Activated naive CD8-positive, alpha-beta T cell treated with anti-CD3 and anti-CD28 coated beads, Interleukin-2, amount 50 U/mL, for 24 hours (primary cell): ENCODE measurements at regions not wholly inside any gene's neighbourhood (a gene's known extent, or its start where the extent isn't known, plus 50 kb on each side); places are given as distances from the start of the nearest gene placed in this dataset.

ENCODE experiments used
- ATAC-seq: fragments of 150-1000 bp; cut with Tn5 transposase; one replicate; pipeline ENCODE4 v1.10.0; 2021
- DNase-seq: peaks from one replicate; pipeline ENCODE4 v3.0.0; 2021
- H3K27ac Mint-ChIP-seq: one replicate; pipeline ENCODE4 v1.8.0; 2021; ENCODE audit warnings: mild to moderate bottlenecking, mixed read lengths
- H3K27me3 Mint-ChIP-seq: one replicate; pipeline ENCODE4 v1.8.0; 2021; ENCODE audit warnings: mixed read lengths
- H3K36me3 Mint-ChIP-seq: one replicate; pipeline ENCODE4 v1.8.0; 2021; ENCODE audit warnings: low read depth, mixed read lengths
- H3K4me1 Mint-ChIP-seq: one replicate; pipeline ENCODE4 v1.8.0; 2021; ENCODE audit warnings: mixed read lengths
- H3K4me3 Mint-ChIP-seq: one replicate; pipeline ENCODE4 v1.8.0; 2021; ENCODE audit warnings: mild to moderate bottlenecking, moderate library complexity, mixed read lengths
- H3K9me3 Mint-ChIP-seq: one replicate; pipeline ENCODE4 v1.8.0; 2021; ENCODE audit warnings: mixed read lengths

- Mint-ChIP-seq H3K4me3 (no peak overlapping the region), H3K4me1 (no peaks in the 10 kb centered on the region), H3K27ac (no peak overlapping the region), H3K36me3 (no peaks in the 10 kb centered on the region), H3K27me3 (no peaks in the 10 kb centered on the region), H3K9me3 (no peaks in the 10 kb centered on the region)
- ATAC-seq = no peak
- DNase-seq = no peak
Observed at GRCh38 chr21:28339403-28339802, 653.3 kb downstream of the LTN1 start.

- Mint-ChIP-seq H3K36me3 (no peaks in the 10 kb centered on the region), H3K9me3 (no peaks in the 10 kb centered on the region), H3K4me1 (no peaks in the 10 kb centered on the region), H3K4me3 (no peak overlapping the region), H3K27me3 (no peaks in the 10 kb centered on the region), H3K27ac (no peak overlapping the region)
- ATAC-seq (no peak), DNase-seq (no peak)
Observed at GRCh38 chr21:28338701-28339305, 653.9 kb downstream of the LTN1 start.

GRCh38 chr21:28337315-28337714 is 655.4 kb downstream of the LTN1 start:
- Mint-ChIP-seq H3K27me3 (no peaks in the 10 kb centered on the region), H3K4me3 (no peak overlapping the region), H3K9me3 (no peaks in the 10 kb centered on the region), H3K4me1 (no peaks in the 10 kb centered on the region), H3K36me3 (no peaks in the 10 kb centered on the region), H3K27ac (no peak overlapping the region)
- ATAC-seq (no peak), DNase-seq (no peak)

- no peaks in the 10 kb centered on the region for H3K27me3 Mint-ChIP-seq
- H3K36me3 Mint-ChIP-seq = no peaks in the 10 kb centered on the region
- no peaks in the 10 kb centered on the region for H3K9me3 Mint-ChIP-seq
- H3K4me1 Mint-ChIP-seq = no peaks in the 10 kb centered on the region
- DNase-seq (no peak), ATAC-seq (no peak)
- H3K27ac Mint-ChIP-seq = no peak overlapping the region
- H3K4me3 Mint-ChIP-seq = no peak overlapping the region
Observed at GRCh38 chr21:28336314-28336713, 656.4 kb downstream of the LTN1 start.

GRCh38 chr21:28334407-28334806 is 658.3 kb downstream of the LTN1 start:
- ATAC-seq = no peak
- H3K36me3 Mint-ChIP-seq = no peaks in the 10 kb centered on the region
- no peak for DNase-seq

GRCh38 chr21:28333578-28334075 is 659.0 kb downstream of the LTN1 start:
- Mint-ChIP-seq H3K36me3 (no peaks in the 10 kb centered on the region), H3K4me3 (no peak overlapping the region), H3K9me3 (no peaks in the 10 kb centered on the region), H3K4me1 (no peaks in the 10 kb centered on the region), H3K27me3 (no peaks in the 10 kb centered on the region), H3K27ac (no peak overlapping the region)
- no peak for ATAC-seq
- DNase-seq = no peak

More at GRCh38 chr21:28334407-28334806, 658.3 kb downstream of the LTN1 start:
- no peak overlapping the region for H3K4me3 Mint-ChIP-seq
- no peaks in the 10 kb centered on the region for H3K9me3 Mint-ChIP-seq
- H3K27ac Mint-ChIP-seq = no peak overlapping the region
- no peaks in the 10 kb centered on the region for H3K4me1 Mint-ChIP-seq
- no peaks in the 10 kb centered on the region for H3K27me3 Mint-ChIP-seq

- no peaks in the 10 kb centered on the region for H3K36me3 Mint-ChIP-seq
- H3K9me3 Mint-ChIP-seq = peaks cover 5% of the 10 kb centered on the region
- H3K27me3 Mint-ChIP-seq = no peaks in the 10 kb centered on the region
- no peaks in the 10 kb centered on the region for H3K4me1 Mint-ChIP-seq
- H3K4me3 Mint-ChIP-seq = no peak overlapping the region
- no peak for ATAC-seq
- H3K27ac Mint-ChIP-seq = no peak overlapping the region
- DNase-seq = no peak
Observed at GRCh38 chr21:28332796-28333195, 659.9 kb downstream of the LTN1 start.

GRCh38 chr21:28325618-28326017 is 667.1 kb downstream of the LTN1 start:
- H3K27me3 Mint-ChIP-seq = no peaks in the 10 kb centered on the region
- no peak overlapping the region for H3K4me3 Mint-ChIP-seq
- ATAC-seq (no peak), DNase-seq (no peak)
- no peaks in the 10 kb centered on the region for H3K4me1 Mint-ChIP-seq
- H3K9me3 Mint-ChIP-seq = peaks cover 15% of the 10 kb centered on the region
- no peak overlapping the region for H3K27ac Mint-ChIP-seq
- no peaks in the 10 kb centered on the region for H3K36me3 Mint-ChIP-seq

GRCh38 chr21:28324690-28325089 is 668.0 kb downstream of the LTN1 start:
- ATAC-seq (no peak), DNase-seq (no peak)
- no peak overlapping the region for H3K4me3 Mint-ChIP-seq
- no peaks in the 10 kb centered on the region for H3K4me1 Mint-ChIP-seq
- no peak overlapping the region for H3K27ac Mint-ChIP-seq
- no peaks in the 10 kb centered on the region for H3K27me3 Mint-ChIP-seq
- peaks cover 15% of the 10 kb centered on the region for H3K9me3 Mint-ChIP-seq
- H3K36me3 Mint-ChIP-seq = no peaks in the 10 kb centered on the region

- Mint-ChIP-seq H3K27me3 (no peaks in the 10 kb centered on the region), H3K4me1 (no peaks in the 10 kb centered on the region), H3K27ac (no peak overlapping the region), H3K9me3 (peaks cover 4% of the 10 kb centered on the region), H3K36me3 (no peaks in the 10 kb centered on the region), H3K4me3 (no peak overlapping the region)
- ATAC-seq = no peak
- DNase-seq = no peak
Observed at GRCh38 chr21:28317177-28317950, 675.3 kb downstream of the LTN1 start.

- H3K9me3 Mint-ChIP-seq = peaks cover 14% of the 10 kb centered on the region
- no peaks in the 10 kb centered on the region for H3K36me3 Mint-ChIP-seq
- no peak for ATAC-seq
Observed at GRCh38 chr21:28311411-28312190, 681.1 kb downstream of the LTN1 start.

GRCh38 chr21:28310711-28311110 is 682.0 kb downstream of the LTN1 start:
- H3K27me3 Mint-ChIP-seq = no peaks in the 10 kb centered on the region
- no peak overlapping the region for H3K27ac Mint-ChIP-seq
- H3K4me1 Mint-ChIP-seq = no peaks in the 10 kb centered on the region
- no peaks in the 10 kb centered on the region for H3K36me3 Mint-ChIP-seq
- H3K4me3 Mint-ChIP-seq = no peak overlapping the region
- H3K9me3 Mint-ChIP-seq = peaks cover 14% of the 10 kb centered on the region
- DNase-seq (no peak), ATAC-seq (no peak)

More at GRCh38 chr21:28311411-28312190, 681.1 kb downstream of the LTN1 start:
- Mint-ChIP-seq H3K4me3 (no peak overlapping the region), H3K4me1 (no peaks in the 10 kb centered on the region), H3K27me3 (no peaks in the 10 kb centered on the region), H3K27ac (no peak overlapping the region)
- no peak for DNase-seq

- Mint-ChIP-seq H3K4me1 (no peaks in the 10 kb centered on the region), H3K27me3 (no peaks in the 10 kb centered on the region), H3K36me3 (no peaks in the 10 kb centered on the region), H3K27ac (no peak overlapping the region), H3K4me3 (no peak overlapping the region), H3K9me3 (peaks cover 14% of the 10 kb centered on the region)
- ATAC-seq (no peak), DNase-seq (no peak)
Observed at GRCh38 chr21:28310171-28310685, 682.4 kb downstream of the LTN1 start.

GRCh38 chr21:28309596-28309995 is 683.1 kb downstream of the LTN1 start:
- Mint-ChIP-seq H3K27me3 (no peaks in the 10 kb centered on the region), H3K9me3 (peaks cover 14% of the 10 kb centered on the region), H3K27ac (no peak overlapping the region), H3K4me3 (no peak overlapping the region), H3K4me1 (no peaks in the 10 kb centered on the region), H3K36me3 (no peaks in the 10 kb centered on the region)
- no peak for DNase-seq
- no peak for ATAC-seq
